ENCODE measurements at regions not wholly inside any gene's neighbourhood (a gene's known extent, or its start where the extent isn't known, plus 50 kb on each side); places are given as distances from the start of the nearest gene placed in this dataset.
"Not testable (repeated sequence)": the region's sequence is repeated elsewhere in the genome, so short reads cannot be mapped to it uniquely, and the experiment has no call there.

DNA sequence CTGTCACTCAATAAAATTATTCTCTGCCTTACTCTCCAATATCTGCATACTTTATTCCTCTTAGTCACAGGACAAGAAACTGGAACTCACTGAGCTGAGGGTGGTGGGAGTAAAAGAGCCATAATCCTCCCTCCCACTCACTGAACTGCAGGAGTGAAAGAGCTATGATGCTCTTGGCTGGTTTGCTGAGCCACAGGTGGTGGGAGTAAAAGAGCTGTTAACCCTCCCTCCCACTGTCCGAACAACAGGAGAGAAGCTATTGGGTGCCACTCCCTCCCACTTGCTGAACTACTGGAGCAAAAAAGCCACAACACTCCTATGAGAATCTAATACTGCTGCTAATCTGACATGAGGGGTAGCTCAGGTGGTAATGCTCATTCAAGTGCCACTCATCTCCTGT, 391.0 kb downstream of the NSUN3 start:
- no peaks in the 10 kb centered on the region for H3K36me3 ChIP-seq (ENCODE audit: insufficient read depth, low read length)
- no peak overlapping the region for H3K27ac ChIP-seq (ENCODE audit: low read depth, low read length)
- no peaks in the 10 kb centered on the region for H3K4me1 ChIP-seq (ENCODE audit: insufficient read depth, low read length)
- H3K4me3 ChIP-seq (ENCODE audit: low read depth in 1 of 2, low read length in 2 of 2) = no peak overlapping the region
- no peaks in the 10 kb centered on the region for H3K27me3 ChIP-seq (ENCODE audit: control insufficient read depth in 1 of 2, insufficient read depth in 2 of 2, low read length in 2 of 2)
- H3K9ac ChIP-seq (ENCODE audit: low read length) = no peak overlapping the region
- H3K9me3 ChIP-seq (ENCODE audit: low read length) = no peaks in the 10 kb centered on the region

DNA sequence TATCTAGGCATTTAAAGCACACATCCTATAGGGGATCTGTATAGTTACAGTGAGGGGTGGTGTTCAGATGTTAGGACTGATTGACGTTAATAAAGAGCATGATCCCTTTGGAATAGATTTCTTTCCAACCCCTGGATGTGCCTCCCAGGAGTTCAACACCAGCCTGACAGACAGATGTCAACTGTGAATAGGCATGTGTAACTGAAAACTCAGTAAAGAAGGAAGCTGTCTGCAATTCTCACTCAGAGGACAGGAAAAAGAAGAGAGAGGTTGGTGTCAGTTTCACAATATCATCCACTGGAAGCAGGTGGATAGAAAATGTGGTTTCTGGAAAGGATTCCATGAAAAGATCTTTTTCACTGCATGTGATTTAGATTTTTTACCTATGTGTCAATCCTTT, 396.3 kb downstream of the NSUN3 start:
- no peaks in the 10 kb centered on the region for H3K36me3 ChIP-seq (ENCODE audit: insufficient read depth, low read length)
- no peak overlapping the region for H3K9ac ChIP-seq (ENCODE audit: low read length)
- no peaks in the 10 kb centered on the region for H3K9me3 ChIP-seq (ENCODE audit: low read length)
- H3K27me3 ChIP-seq (ENCODE audit: control insufficient read depth in 1 of 2, insufficient read depth in 2 of 2, low read length in 2 of 2) = no peaks in the 10 kb centered on the region
- no peaks in the 10 kb centered on the region for H3K4me1 ChIP-seq (ENCODE audit: insufficient read depth, low read length)
- H3K4me3 ChIP-seq (ENCODE audit: low read depth in 1 of 2, low read length in 2 of 2) = no peak overlapping the region
- no peak overlapping the region for H3K27ac ChIP-seq (ENCODE audit: low read depth, low read length)

DNA sequence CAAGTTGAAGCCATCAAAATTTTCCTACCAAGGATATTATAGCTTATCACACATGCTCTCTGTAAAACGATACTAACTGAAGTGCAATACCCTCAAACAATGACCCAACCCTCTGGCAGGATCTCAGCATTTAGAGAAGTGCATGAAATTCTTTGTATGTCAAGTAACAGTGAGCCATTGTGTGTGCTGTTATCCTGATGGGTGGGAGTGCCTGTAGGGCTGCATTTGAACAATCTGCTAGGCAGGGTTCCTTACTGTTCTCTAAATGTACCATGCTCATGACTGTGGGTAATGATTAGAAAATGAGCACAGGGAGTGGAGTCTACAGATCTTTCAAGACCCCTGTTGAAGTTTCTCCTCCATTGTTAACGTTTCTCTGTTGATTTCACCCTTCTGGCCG, 398.1 kb downstream of the NSUN3 start:
- Histone ChIP-seq H3K4me1 (ENCODE audit: insufficient read depth, low read length) (no peaks in the 10 kb centered on the region), H3K4me3 (ENCODE audit: low read depth in 1 of 2, low read length in 2 of 2) (no peak overlapping the region), H3K27ac (ENCODE audit: low read depth, low read length) (no peak overlapping the region), H3K9ac (ENCODE audit: low read length) (no peak overlapping the region), H3K27me3 (ENCODE audit: control insufficient read depth in 1 of 2, insufficient read depth in 2 of 2, low read length in 2 of 2) (no peaks in the 10 kb centered on the region), H3K36me3 (ENCODE audit: insufficient read depth, low read length) (no peaks in the 10 kb centered on the region), H3K9me3 (ENCODE audit: low read length) (no peaks in the 10 kb centered on the region)

DNA sequence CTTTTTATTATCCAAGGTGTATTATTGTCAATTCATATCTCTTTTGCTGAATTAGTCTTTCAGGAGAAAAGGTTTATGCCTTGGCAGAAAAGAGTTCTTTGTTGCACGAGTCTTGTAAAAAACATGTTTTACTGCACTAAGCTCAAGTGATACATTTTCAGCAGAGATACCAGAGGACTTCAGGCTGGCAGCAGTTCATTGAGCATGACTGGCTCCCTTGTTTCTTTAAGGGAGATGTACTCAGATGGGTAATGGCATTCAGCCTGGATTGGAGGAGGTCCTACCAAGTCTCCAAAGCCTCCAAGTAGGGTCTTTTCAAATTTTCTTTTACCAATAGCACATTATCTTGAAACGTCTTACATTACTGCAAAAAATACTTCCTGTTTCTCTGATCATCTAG, 400.1 kb downstream of the NSUN3 start:
- H3K4me1 ChIP-seq (ENCODE audit: insufficient read depth, low read length) = peaks cover 7% of the 10 kb centered on the region
- no peak overlapping the region for H3K4me3 ChIP-seq (ENCODE audit: low read depth in 1 of 2, low read length in 2 of 2)
- no peak overlapping the region for H3K9ac ChIP-seq (ENCODE audit: low read length)
- H3K27me3 ChIP-seq (ENCODE audit: control insufficient read depth in 1 of 2, insufficient read depth in 2 of 2, low read length in 2 of 2) = no peaks in the 10 kb centered on the region
- no peaks in the 10 kb centered on the region for H3K36me3 ChIP-seq (ENCODE audit: insufficient read depth, low read length)
- no peaks in the 10 kb centered on the region for H3K9me3 ChIP-seq (ENCODE audit: low read length)
- no peak overlapping the region for H3K27ac ChIP-seq (ENCODE audit: low read depth, low read length)

DNA sequence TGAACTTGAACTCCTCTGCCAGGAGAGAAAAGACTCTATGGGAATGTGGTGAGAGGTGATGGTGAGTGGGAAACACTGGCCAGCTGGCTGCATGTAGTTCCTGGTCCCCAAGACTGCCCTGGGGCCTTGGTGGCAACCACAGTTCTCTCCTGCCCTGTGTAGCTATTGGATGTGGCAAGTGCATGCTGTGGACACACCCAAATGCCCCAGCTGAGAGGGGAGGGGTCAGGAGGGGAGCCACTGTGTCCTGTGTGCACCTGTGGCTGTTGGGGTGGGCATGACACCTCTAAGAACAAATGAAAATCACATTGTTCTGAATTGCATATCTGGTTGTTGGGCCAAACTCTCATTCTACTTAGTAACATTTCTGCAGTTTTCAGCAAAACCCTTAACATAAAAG, 409.6 kb downstream of the NSUN3 start:
- Histone ChIP-seq H3K9me3 (ENCODE audit: low read length) (no peaks in the 10 kb centered on the region), H3K9ac (ENCODE audit: low read length) (no peak overlapping the region)

DNA sequence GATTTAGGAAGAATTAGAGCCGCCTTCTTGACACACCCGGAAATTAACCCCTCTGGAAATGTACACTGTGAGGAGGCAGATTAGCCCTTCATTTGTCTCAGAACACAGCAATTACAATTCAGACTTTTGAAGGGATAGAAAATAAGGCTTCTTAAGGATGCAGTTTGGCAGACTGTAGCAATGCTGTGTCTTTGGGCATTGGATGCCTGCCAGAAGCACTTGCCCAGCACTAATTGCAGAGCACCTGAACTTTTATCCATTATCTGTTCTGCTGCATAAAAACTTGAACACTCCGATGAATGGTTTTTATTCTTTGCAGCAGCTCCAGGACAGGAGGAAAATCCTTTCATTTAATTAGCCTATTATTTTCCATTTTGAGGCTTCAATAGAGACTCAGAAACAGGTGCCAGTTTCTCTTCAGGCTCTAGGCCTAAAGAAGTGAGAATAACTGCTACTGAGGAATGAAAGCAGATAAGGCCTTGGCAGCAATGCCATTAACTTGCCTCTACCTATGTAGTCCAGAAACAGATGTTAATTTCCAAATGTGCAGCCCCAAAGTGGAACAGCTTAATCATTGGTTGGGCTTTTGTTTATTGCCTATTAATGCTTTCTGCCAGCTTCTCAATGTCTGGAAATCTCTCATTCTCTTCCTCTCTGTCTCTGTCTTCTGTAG, 418.5 kb downstream of the NSUN3 start:
- Histone ChIP-seq H3K9me3 (ENCODE audit: low read length) (no peaks in the 10 kb centered on the region), H3K27ac (ENCODE audit: low read depth, low read length) (no peak overlapping the region), H3K4me1 (ENCODE audit: insufficient read depth, low read length) (peaks cover 11% of the 10 kb centered on the region), H3K36me3 (ENCODE audit: insufficient read depth, low read length) (no peaks in the 10 kb centered on the region), H3K4me3 (ENCODE audit: low read depth in 1 of 2, low read length in 2 of 2) (no peak overlapping the region), H3K27me3 (ENCODE audit: control insufficient read depth in 1 of 2, insufficient read depth in 2 of 2, low read length in 2 of 2) (no peaks in the 10 kb centered on the region), H3K9ac (ENCODE audit: low read length) (no peak overlapping the region)

More for the DNA sequence above, 409.6 kb downstream of the NSUN3 start:
- no peaks in the 10 kb centered on the region for H3K27me3 ChIP-seq (ENCODE audit: control insufficient read depth in 1 of 2, insufficient read depth in 2 of 2, low read length in 2 of 2)
- peaks cover 7% of the 10 kb centered on the region for H3K4me1 ChIP-seq (ENCODE audit: insufficient read depth, low read length)
- H3K27ac ChIP-seq (ENCODE audit: low read depth, low read length) = no peak overlapping the region
- no peak overlapping the region for H3K4me3 ChIP-seq (ENCODE audit: low read depth in 1 of 2, low read length in 2 of 2)
- H3K36me3 ChIP-seq (ENCODE audit: insufficient read depth, low read length) = no peaks in the 10 kb centered on the region

DNA sequence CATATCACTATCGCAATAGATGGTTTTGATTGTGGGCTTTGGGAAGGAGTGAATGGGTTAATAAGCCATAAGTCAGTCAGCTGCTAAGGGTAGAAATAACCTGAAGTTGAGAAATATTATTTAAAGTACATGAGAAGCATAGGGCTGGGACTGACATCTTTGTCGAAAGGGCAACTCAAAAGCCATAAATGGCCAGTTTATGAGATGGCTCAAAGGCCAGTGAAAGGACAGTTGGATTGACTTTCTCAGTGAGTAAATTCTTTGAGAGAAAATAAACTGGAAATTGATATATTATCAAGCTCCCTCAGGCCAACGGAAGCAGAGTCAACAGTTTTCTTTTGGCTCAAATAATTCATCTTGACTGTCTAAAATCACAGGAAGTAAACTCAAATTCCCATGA, 419.8 kb downstream of the NSUN3 start:
- Histone ChIP-seq H3K27ac (ENCODE audit: low read depth, low read length) (no peak overlapping the region), H3K4me3 (ENCODE audit: low read depth in 1 of 2, low read length in 2 of 2) (no peak overlapping the region), H3K4me1 (ENCODE audit: insufficient read depth, low read length) (peaks cover 11% of the 10 kb centered on the region), H3K27me3 (ENCODE audit: control insufficient read depth in 1 of 2, insufficient read depth in 2 of 2, low read length in 2 of 2) (no peaks in the 10 kb centered on the region), H3K9ac (ENCODE audit: low read length) (no peak overlapping the region), H3K9me3 (ENCODE audit: low read length) (no peaks in the 10 kb centered on the region), H3K36me3 (ENCODE audit: insufficient read depth, low read length) (no peaks in the 10 kb centered on the region)

DNA sequence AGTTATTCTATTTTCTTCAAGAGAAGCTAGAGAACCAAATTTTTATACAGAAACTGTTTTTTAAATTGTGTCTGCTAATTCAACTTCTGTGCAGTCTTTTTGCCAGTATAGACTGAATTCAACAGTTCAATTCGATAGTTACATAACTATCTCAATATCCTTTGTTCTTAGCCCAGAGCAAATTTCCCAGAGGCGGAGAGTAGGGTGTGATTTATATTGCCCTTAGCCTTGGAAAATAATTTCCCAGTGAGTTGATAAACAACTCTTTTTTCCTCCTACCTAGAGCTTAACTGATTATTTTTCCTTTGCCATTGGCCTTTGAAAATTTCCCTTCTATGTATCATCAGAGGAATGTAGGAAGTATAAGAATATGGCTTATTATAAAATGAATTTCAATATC, 420.5 kb downstream of the NSUN3 start:
- Histone ChIP-seq H3K9ac (ENCODE audit: low read length) (no peak overlapping the region), H3K27ac (ENCODE audit: low read depth, low read length) (no peak overlapping the region), H3K9me3 (ENCODE audit: low read length) (no peaks in the 10 kb centered on the region), H3K36me3 (ENCODE audit: insufficient read depth, low read length) (no peaks in the 10 kb centered on the region), H3K27me3 (ENCODE audit: control insufficient read depth in 1 of 2, insufficient read depth in 2 of 2, low read length in 2 of 2) (no peaks in the 10 kb centered on the region), H3K4me1 (ENCODE audit: insufficient read depth, low read length) (peaks cover 14% of the 10 kb centered on the region), H3K4me3 (ENCODE audit: low read depth in 1 of 2, low read length in 2 of 2) (no peak overlapping the region)

DNA sequence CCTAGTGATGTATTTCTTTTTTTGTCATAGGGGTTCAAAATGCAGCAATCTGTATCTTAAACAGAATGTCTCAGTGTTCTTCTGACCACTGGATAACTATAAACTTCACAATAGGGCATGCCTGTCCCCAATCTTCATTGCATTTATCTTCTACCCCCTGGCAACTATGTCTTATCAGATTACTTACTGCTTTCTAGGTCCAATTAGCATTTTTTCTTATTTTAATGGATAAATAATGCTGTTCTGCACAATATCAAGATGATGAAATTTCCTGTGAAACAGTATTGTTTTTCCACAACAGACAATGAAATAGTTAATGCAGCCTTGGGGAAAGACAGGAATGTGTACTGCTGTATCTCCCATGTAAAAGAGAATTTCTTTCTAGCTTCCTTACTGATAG, 432.1 kb downstream of the NSUN3 start:
- no peaks in the 10 kb centered on the region for H3K9me3 ChIP-seq (ENCODE audit: low read length)
- H3K9ac ChIP-seq (ENCODE audit: low read length) = no peak overlapping the region
- no peaks in the 10 kb centered on the region for H3K36me3 ChIP-seq (ENCODE audit: insufficient read depth, low read length)
- H3K27ac ChIP-seq (ENCODE audit: low read depth, low read length) = no peak overlapping the region
- H3K4me3 ChIP-seq (ENCODE audit: low read depth in 1 of 2, low read length in 2 of 2) = no peak overlapping the region
- no peaks in the 10 kb centered on the region for H3K27me3 ChIP-seq (ENCODE audit: control insufficient read depth in 1 of 2, insufficient read depth in 2 of 2, low read length in 2 of 2)
- no peaks in the 10 kb centered on the region for H3K4me1 ChIP-seq (ENCODE audit: insufficient read depth, low read length)

DNA sequence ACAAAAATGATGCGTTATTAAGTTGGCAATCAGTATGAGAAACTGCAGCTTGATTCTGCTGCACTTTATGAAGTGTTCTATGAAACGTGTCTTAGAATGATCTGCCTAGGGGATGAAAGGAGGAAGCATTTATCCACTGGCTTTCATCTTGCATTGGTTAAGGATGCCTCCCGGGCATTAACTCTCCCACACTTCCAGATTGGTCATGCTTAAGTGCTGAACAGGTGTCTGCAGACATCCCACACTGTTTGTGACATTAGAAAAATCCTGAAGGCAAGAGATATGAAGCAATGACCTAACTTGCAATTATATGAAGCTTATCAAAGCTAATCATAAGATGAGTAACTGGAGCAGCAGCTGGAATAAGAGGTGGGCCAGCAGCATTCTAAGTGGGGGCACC, 437.3 kb downstream of the NSUN3 start:
- no peaks in the 10 kb centered on the region for H3K9me3 ChIP-seq (ENCODE audit: low read length)
- H3K4me3 ChIP-seq (ENCODE audit: low read depth in 1 of 2, low read length in 2 of 2) = no peak overlapping the region
- H3K36me3 ChIP-seq (ENCODE audit: insufficient read depth, low read length) = no peaks in the 10 kb centered on the region
- no peak overlapping the region for H3K27ac ChIP-seq (ENCODE audit: low read depth, low read length)
- no peak overlapping the region for H3K9ac ChIP-seq (ENCODE audit: low read length)
- no peaks in the 10 kb centered on the region for H3K27me3 ChIP-seq (ENCODE audit: control insufficient read depth in 1 of 2, insufficient read depth in 2 of 2, low read length in 2 of 2)
- H3K4me1 ChIP-seq (ENCODE audit: insufficient read depth, low read length) = no peaks in the 10 kb centered on the region

DNA sequence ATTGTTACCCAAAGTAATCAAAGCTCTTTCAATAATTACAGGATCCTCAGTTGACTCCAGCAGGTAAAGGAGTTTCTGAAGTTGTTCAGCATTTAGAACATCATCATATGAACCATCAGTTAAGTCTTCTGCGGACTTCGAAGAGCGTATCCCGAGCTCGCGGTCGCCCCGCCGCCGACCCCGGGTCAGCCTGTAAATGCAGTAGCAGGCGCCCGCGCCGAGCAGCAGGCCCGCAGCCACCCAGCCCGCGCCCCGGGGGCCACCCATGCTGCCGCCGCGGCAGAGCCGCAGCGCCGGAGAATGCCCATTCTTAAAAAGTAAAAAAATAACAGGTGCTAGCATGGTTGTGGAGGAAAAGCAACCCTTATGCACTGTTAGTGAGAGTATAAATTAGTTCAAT, 444.5 kb downstream of the NSUN3 start:
- H3K27ac ChIP-seq (ENCODE audit: low read depth, low read length); H3K9ac ChIP-seq (ENCODE audit: low read length); H3K4me1 ChIP-seq (ENCODE audit: insufficient read depth, low read length); H3K36me3 ChIP-seq (ENCODE audit: insufficient read depth, low read length); H3K4me3 ChIP-seq (ENCODE audit: low read depth in 1 of 2, low read length in 2 of 2); H3K9me3 ChIP-seq (ENCODE audit: low read length); H3K27me3 ChIP-seq (ENCODE audit: control insufficient read depth in 1 of 2, insufficient read depth in 2 of 2, low read length in 2 of 2): not testable (repeated sequence)

DNA sequence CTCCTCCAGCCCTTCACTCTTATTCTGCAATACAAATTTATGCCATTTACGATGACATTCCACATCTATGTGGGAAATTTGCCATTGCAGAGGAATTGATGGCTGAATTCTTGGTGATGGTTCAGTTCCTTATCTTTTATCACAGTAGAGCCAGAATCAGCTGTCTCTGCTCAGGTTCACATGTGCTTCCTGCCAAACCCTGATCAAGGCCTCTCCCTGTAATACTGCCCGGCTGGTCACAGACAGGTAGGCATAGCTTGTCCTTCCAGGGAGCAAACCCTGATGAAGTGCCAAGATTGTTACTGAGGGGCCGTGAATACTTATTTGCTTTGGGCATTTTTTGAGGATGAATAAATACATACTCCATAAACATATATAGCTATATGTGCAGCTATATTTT, 450.0 kb downstream of the NSUN3 start:
- no peak overlapping the region for H3K9ac ChIP-seq (ENCODE audit: low read length)
- no peak overlapping the region for H3K27ac ChIP-seq (ENCODE audit: low read depth, low read length)
- no peaks in the 10 kb centered on the region for H3K27me3 ChIP-seq (ENCODE audit: control insufficient read depth in 1 of 2, insufficient read depth in 2 of 2, low read length in 2 of 2)
- no peak overlapping the region for H3K4me3 ChIP-seq (ENCODE audit: low read depth in 1 of 2, low read length in 2 of 2)
- no peaks in the 10 kb centered on the region for H3K4me1 ChIP-seq (ENCODE audit: insufficient read depth, low read length)
- no peaks in the 10 kb centered on the region for H3K36me3 ChIP-seq (ENCODE audit: insufficient read depth, low read length)
- H3K9me3 ChIP-seq (ENCODE audit: low read length) = no peaks in the 10 kb centered on the region

Measured in muscle layer of colon (tissue), 2 donors.